IMR-90 (cell line): ENCODE measurements at regions not wholly inside any gene's neighbourhood (a gene's known extent, or its start where the extent isn't known, plus 50 kb on each side); places are given as distances from the start of the nearest gene placed in this dataset.

Experiments used
- ATAC-seq: fragments of 200-7000 bp; cut with Tn5 transposase; 2 replicates; pipeline ENCODE4 v1.9.1; 2020; ENCODE audit warnings: low read depth, mild to moderate bottlenecking, moderate library complexity
- BruUV-seq: library from RNA; stranded (reverse); fragments of 400-500 nt; replicated peaks from 2 replicates; lab custom pipeline; 2021; lab: Mats Ljungman, UMichigan
- CTCF ChIA-PET: fragments of 300-600 bp; formaldehyde crosslinking; extraction: SDS; loops from one replicate; lab custom pipeline; 2021; ENCODE audit warnings: antibody characterized with exemption; lab: Yijun Ruan, JAX
- POLR2A ChIA-PET: fragments of 300-600 bp; sonication (Branson Sonifier 250); formaldehyde crosslinking; loops from one replicate; lab custom pipeline; 2022; ENCODE audit warnings: antibody characterized with exemption; ENCODE audit not compliant: unreplicated experiment; lab: Charles Lee
- DNase-seq: peaks from one replicate; pipeline ENCODE4 v3.0.0; 2013
- H2AFZ ChIP-seq: replicated peaks from 2 replicates; pipeline ENCODE3; 2013; ENCODE audit warnings: low read length, mild to moderate bottlenecking; ENCODE audit not compliant: poor library complexity
- H2AK5ac ChIP-seq: 2 replicates; pipeline ENCODE4 v1.6.1; 2013; ENCODE audit warnings: low read depth, low read length, inconsistent platforms
- H2AK9ac ChIP-seq: replicated peaks from 2 replicates; pipeline ENCODE3; 2013; ENCODE audit warnings: mild to moderate bottlenecking, low read depth, low read length, moderate library complexity; ENCODE audit not compliant: poor library complexity
- H2BK120ac ChIP-seq: 2 replicates; pipeline ENCODE4 v1.6.1; 2013; ENCODE audit warnings: low read depth, low read length, inconsistent platforms
- H2BK15ac ChIP-seq: 3 replicates; pipeline ENCODE4 v1.6.1; 2013; ENCODE audit warnings: low read depth, low read length, inconsistent platforms
- H2BK20ac ChIP-seq: 2 replicates; pipeline ENCODE4 v1.6.1; 2013; ENCODE audit warnings: low read depth, mild to moderate bottlenecking, inconsistent platforms, low read length, moderate library complexity
- H2BK5ac ChIP-seq: 2 replicates; pipeline ENCODE4 v1.6.1; 2013; ENCODE audit warnings: mild to moderate bottlenecking, low read depth, low read length, inconsistent platforms; ENCODE audit not compliant: poor library complexity, severe bottlenecking
- H3K14ac ChIP-seq: replicated peaks from 2 replicates; pipeline ENCODE4 v1.6.1; 2013; ENCODE audit warnings: low read depth, low read length, inconsistent platforms
- H3K18ac ChIP-seq: 2 replicates; pipeline ENCODE4 v1.6.1; 2013; ENCODE audit warnings: low read depth, low read length, control low read depth
- H3K23ac ChIP-seq: 2 replicates; pipeline ENCODE4 v1.6.1; 2013; ENCODE audit warnings: low read depth, low read length, inconsistent platforms
- H3K27ac ChIP-seq: 2 replicates; pipeline ENCODE4 v1.5.1; 2013; ENCODE audit warnings: mild to moderate bottlenecking, control low read depth, low read length; ENCODE audit not compliant: insufficient read depth
- H3K27me3 ChIP-seq: 2 replicates; pipeline ENCODE4 v1.6.1; 2013; ENCODE audit warnings: low read length; ENCODE audit not compliant: control insufficient read depth, insufficient read depth
- H3K36me3 ChIP-seq: 2 replicates; pipeline ENCODE4 v1.6.1; 2013; ENCODE audit warnings: low read length, mixed read lengths; ENCODE audit not compliant: control insufficient read depth, insufficient read depth
- H3K4ac ChIP-seq: 2 replicates; pipeline ENCODE4 v1.6.1; 2013; ENCODE audit warnings: low read depth, low read length, inconsistent platforms
- H3K4me1 ChIP-seq: 2 replicates; pipeline ENCODE4 v1.6.1; 2013; ENCODE audit warnings: low read length, mixed read lengths; ENCODE audit not compliant: control insufficient read depth, insufficient read depth
- H3K4me2 ChIP-seq: 2 replicates; pipeline ENCODE4 v1.6.1; 2013; ENCODE audit warnings: low read depth, mild to moderate bottlenecking, control low read depth, low read length, moderate library complexity
- H3K4me3 ChIP-seq: 2 replicates; pipeline ENCODE4 v1.5.1; 2013; ENCODE audit warnings: low read depth, mild to moderate bottlenecking, control low read depth, low read length, moderate library complexity; ENCODE audit not compliant: insufficient read depth
- H3K56ac ChIP-seq: 2 replicates; pipeline ENCODE4 v1.6.1; 2013; ENCODE audit warnings: low read length, inconsistent platforms; ENCODE audit not compliant: insufficient read depth; ENCODE audit errors: extremely low read depth
- H3K79me1 ChIP-seq, 2 experiments: 2 replicates each; pipeline ENCODE4 v1.6.1; 2013; ENCODE audit warnings: low read length in 2 of 2, inconsistent platforms in 1 of 2, low read depth in 1 of 2
- H3K9ac ChIP-seq: 2 replicates; pipeline ENCODE4 v1.6.1; 2013; ENCODE audit warnings: low read depth, low read length, control low read depth
- H3K9me1 ChIP-seq: 2 replicates; pipeline ENCODE4 v1.6.1; 2013; ENCODE audit warnings: low read length, inconsistent platforms; ENCODE audit not compliant: insufficient read depth
- H3K9me3 ChIP-seq: 2 replicates; pipeline ENCODE4 v1.6.1; 2013; ENCODE audit warnings: low read length; ENCODE audit not compliant: control insufficient read depth, insufficient read depth
- H4K20me1 ChIP-seq: 2 replicates; pipeline ENCODE4 v1.6.1; 2013; ENCODE audit warnings: low read length, inconsistent platforms; ENCODE audit not compliant: insufficient read depth
- H4K5ac ChIP-seq: 2 replicates; pipeline ENCODE4 v1.6.1; 2013; ENCODE audit warnings: mild to moderate bottlenecking, low read depth, low read length, control low read depth
- H4K8ac ChIP-seq, 2 experiments: 2 replicates each; pipeline ENCODE4 v1.6.1; 2013; ENCODE audit warnings: low read depth in 2 of 2, low read length in 2 of 2, control low read depth in 1 of 2, inconsistent platforms in 1 of 2
- H4K91ac ChIP-seq: 2 replicates; pipeline ENCODE4 v1.6.1; 2013; ENCODE audit warnings: low read depth, low read length, inconsistent platforms; ENCODE audit not compliant: insufficient read depth
- CEBPB ChIP-seq: IDR thresholded peaks from 2 replicates; pipeline ENCODE4 v1.6.1; 2012; ENCODE audit warnings: low read depth, low read length, improper control_type of control experiment
- RFX5 ChIP-seq: IDR thresholded peaks from 2 replicates; pipeline ENCODE4 v1.8.0; 2012; ENCODE audit warnings: low read depth, mild to moderate bottlenecking, low read length, moderate library complexity
- SMC3 ChIP-seq: fragments of 150-350 bp; IDR thresholded peaks from 2 replicates; pipeline ENCODE4 v1.6.1; 2016; ENCODE audit warnings: low read depth, mild to moderate bottlenecking, antibody characterized with exemption, low read length, moderate library complexity
- WGBS, 2 experiments: methylation state at CpG; one replicate each; pipeline versions ENCODE4 v1.1.5 to v1.1.7; 2013; ENCODE audit warnings: missing lambda C conversion rate in 2 of 2; ENCODE audit not compliant: insufficient read length in 1 of 2; ENCODE audit errors: extremely low coverage in 2 of 2; 5-methylcytosine and 5-hydroxymethylcytosine counted together
- dilution Hi-C: fragments of 300-500 bp; cut with HindIII; formaldehyde crosslinking; loops from one replicate; pipeline ENCODE4 v1.14.3; 2018; ENCODE audit warnings: low sequenced_read_pairs; ENCODE audit not compliant: unreplicated experiment
- in situ Hi-C: fragments of 300-500 bp; cut with MboI; formaldehyde crosslinking; loops from 3 replicates; pipeline ENCODE4 v1.14.3; 2019; ENCODE audit warnings: low sequenced_read_pairs, inconsistent platforms, mixed read lengths
- intact Hi-C: fragments of 100-400 bp; cut with micrococcal nuclease; formaldehyde crosslinking; loops from 2 replicates; pipeline ENCODE4 v1.10.0; 2022

DNA sequence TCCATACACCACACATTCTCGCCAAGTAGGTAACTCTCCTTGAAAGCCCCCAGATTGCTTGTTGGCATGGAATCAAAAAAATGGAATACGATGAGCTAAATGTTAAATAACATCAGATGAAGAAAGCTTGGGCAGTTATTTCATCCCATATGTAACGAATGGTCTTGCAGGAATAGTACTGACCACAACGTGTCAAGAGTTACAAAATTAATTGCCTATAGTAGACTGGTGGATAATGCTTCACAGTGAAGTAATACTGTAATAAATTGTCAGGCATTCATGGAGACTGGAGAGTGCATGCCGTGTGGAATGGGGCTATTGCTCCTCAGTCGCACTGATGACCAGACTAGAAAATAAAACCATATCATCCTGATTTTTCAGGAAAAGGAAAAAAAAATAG, 1628.7 kb downstream of the MAT2B start:
- no peak overlapping the region for H4K91ac ChIP-seq
- H3K23ac ChIP-seq = no peak overlapping the region
- H3K4ac ChIP-seq = no peak overlapping the region
- no peak overlapping the region for H3K27ac ChIP-seq
- no peak overlapping the region for H2BK120ac ChIP-seq
- H3K14ac ChIP-seq = no peak overlapping the region
- intact Hi-C loops (no loop called here), in situ Hi-C loops (no loop called here), dilution Hi-C loops (no loop called here)
- WGBS, 2 experiments = no CpG with 5 or more reads among the region's 6 CpGs
- 0 out of 2 replicates have a peak, but pooled peaks cover 2% of the 10 kb centered on the region for H3K9me3 ChIP-seq
- H2AK5ac ChIP-seq = no peak overlapping the region
- DNase-seq (no peak), ATAC-seq (no peak)
- H2AK9ac ChIP-seq = no peak overlapping the region
- TF ChIP-seq RFX5 (no peak), SMC3 (no peak), CEBPB (no peak)
- CTCF ChIA-PET = no interaction called here
- H3K9me1 ChIP-seq = no peaks in the 10 kb centered on the region
- no peak overlapping the region for H3K4me2 ChIP-seq
- no TSS peak for BruUV-seq
- H2BK15ac ChIP-seq = no peak overlapping the region
- no peaks in the 10 kb centered on the region for H3K79me1 ChIP-seq
- no peak overlapping the region for H4K5ac ChIP-seq
- no peaks in the 10 kb centered on the region for H3K4me1 ChIP-seq
- H4K8ac ChIP-seq = no peak overlapping the region
- no peak overlapping the region for H2AFZ ChIP-seq
- H3K4me3 ChIP-seq = no peak overlapping the region
- no peak overlapping the region for H3K56ac ChIP-seq
- no peaks in the 10 kb centered on the region for H4K20me1 ChIP-seq
- POLR2A ChIA-PET = no interaction called here
- H3K18ac ChIP-seq = no peak overlapping the region
- no peaks in the 10 kb centered on the region for H3K36me3 ChIP-seq
- H3K27me3 ChIP-seq = no peaks in the 10 kb centered on the region
- H2BK5ac ChIP-seq = no peak overlapping the region
- no peak overlapping the region for H2BK20ac ChIP-seq
- no peak overlapping the region for H3K9ac ChIP-seq
